ENCODE measurements at regions not wholly inside any gene's neighbourhood (a gene's known extent, or its start where the extent isn't known, plus 50 kb on each side); places are given as distances from the start of the nearest gene placed in this dataset.

- Mint-ChIP-seq H3K36me3 (ENCODE audit: insufficient read depth, unreplicated experiment) (peaks cover 5% of the 10 kb centered on the region), H3K4me1 (ENCODE audit: low read depth, unreplicated experiment) (peaks cover 35% of the 10 kb centered on the region), H3K27me3 (ENCODE audit: insufficient read depth, unreplicated experiment) (no peaks in the 10 kb centered on the region), H3K9me3 (ENCODE audit: unreplicated experiment) (peaks cover 9% of the 10 kb centered on the region), H3K4me3 (ENCODE audit: unreplicated experiment) (no peak overlapping the region), H3K27ac (ENCODE audit: unreplicated experiment) (no peak overlapping the region)
- Histone ChIP-seq H3K36me3 (ENCODE audit: control insufficient read depth, insufficient read depth, low read length) (no peaks in the 10 kb centered on the region), H3K4me1 (peaks cover 34% of the 10 kb centered on the region), H3K9me3 (no peaks in the 10 kb centered on the region), H3K27me3 (replicated peaks; ENCODE audit: control insufficient read depth, insufficient read depth, low read length) (no peaks in the 10 kb centered on the region), H3K4me3 (ENCODE audit: low read depth, low read length) (no peak overlapping the region)
- DNase-seq = no peak
- POLR2A ChIA-PET = no interaction called here
- intact Hi-C loops (cut with micrococcal nuclease; ENCODE audit: unreplicated experiment) = no loop called here
- CTCF ChIA-PET = interaction anchor here (0.6 kb wide), 1 partner anchor 11 kb away, joined by 3 read pairs; no protein-coding TSS in a partner anchor
- no TSS peak for BruUV-seq (replicated peaks)
- TF ChIP-seq CTCF (IDR thresholded peaks at IDR 0.05; ENCODE audit: insufficient read depth in 1 of 2, low read depth in 1 of 2, low read length in 1 of 2, severe bottlenecking in 1 of 2, unreplicated experiment in 1 of 2) = no peak
Measured at GRCh38 chr2:15737314-15738224, 145.9 kb downstream of the DDX1 start.

GRCh38 chr2:15738225-15738546 is 146.5 kb downstream of the DDX1 start:
- CTCF ChIA-PET = interaction anchor here (0.6 kb wide), 1 partner anchor 11 kb away, joined by 3 read pairs; no protein-coding TSS in a partner anchor
- Histone ChIP-seq H3K4me3 (ENCODE audit: low read depth, low read length) (no peak overlapping the region), H3K36me3 (ENCODE audit: control insufficient read depth, insufficient read depth, low read length) (no peaks in the 10 kb centered on the region), H3K4me1 (peaks cover 28% of the 10 kb centered on the region), H3K9me3 (no peaks in the 10 kb centered on the region), H3K27me3 (replicated peaks; ENCODE audit: control insufficient read depth, insufficient read depth, low read length) (no peaks in the 10 kb centered on the region)
- Mint-ChIP-seq H3K9me3 (ENCODE audit: unreplicated experiment) (peaks cover 9% of the 10 kb centered on the region), H3K36me3 (ENCODE audit: insufficient read depth, unreplicated experiment) (peaks cover 5% of the 10 kb centered on the region), H3K27ac (ENCODE audit: unreplicated experiment) (no peak overlapping the region), H3K4me3 (ENCODE audit: unreplicated experiment) (no peak overlapping the region), H3K27me3 (ENCODE audit: insufficient read depth, unreplicated experiment) (no peaks in the 10 kb centered on the region), H3K4me1 (ENCODE audit: low read depth, unreplicated experiment) (peaks cover 29% of the 10 kb centered on the region)
- POLR2A ChIA-PET = no interaction called here
- no peak for DNase-seq
- no peak for TF ChIP-seq CTCF (IDR thresholded peaks at IDR 0.05; ENCODE audit: insufficient read depth in 1 of 2, low read depth in 1 of 2, low read length in 1 of 2, severe bottlenecking in 1 of 2, unreplicated experiment in 1 of 2)
- intact Hi-C loops (cut with micrococcal nuclease; ENCODE audit: unreplicated experiment) = no loop called here
- BruUV-seq (replicated peaks) = no TSS peak

- ChIA-PET CTCF (no interaction called here), POLR2A (no interaction called here)
- Mint-ChIP-seq H3K36me3 (ENCODE audit: insufficient read depth, unreplicated experiment) (peaks cover 4% of the 10 kb centered on the region), H3K9me3 (ENCODE audit: unreplicated experiment) (peaks cover 9% of the 10 kb centered on the region), H3K27ac (ENCODE audit: unreplicated experiment) (no peak overlapping the region), H3K27me3 (ENCODE audit: insufficient read depth, unreplicated experiment) (no peaks in the 10 kb centered on the region), H3K4me3 (ENCODE audit: unreplicated experiment) (no peak overlapping the region), H3K4me1 (ENCODE audit: low read depth, unreplicated experiment) (peaks cover 22% of the 10 kb centered on the region)
- peaks cover 20% of the 10 kb centered on the region for H3K4me1 ChIP-seq
- no peaks in the 10 kb centered on the region for H3K27me3 ChIP-seq (replicated peaks; ENCODE audit: control insufficient read depth, insufficient read depth, low read length)
- no peaks in the 10 kb centered on the region for H3K9me3 ChIP-seq
- BruUV-seq (replicated peaks) = no TSS peak
- no peaks in the 10 kb centered on the region for H3K36me3 ChIP-seq (ENCODE audit: control insufficient read depth, insufficient read depth, low read length)
- no peak overlapping the region for H3K4me3 ChIP-seq (ENCODE audit: low read depth, low read length)
- no peak for TF ChIP-seq CTCF (IDR thresholded peaks at IDR 0.05; ENCODE audit: insufficient read depth in 1 of 2, low read depth in 1 of 2, low read length in 1 of 2, severe bottlenecking in 1 of 2, unreplicated experiment in 1 of 2)
- intact Hi-C loops (cut with micrococcal nuclease; ENCODE audit: unreplicated experiment) = no loop called here
- DNase-seq = no peak
Measured at GRCh38 chr2:15738943-15739342, 147.3 kb downstream of the DDX1 start.
